ENCODE measurements at regions not wholly inside any gene's neighbourhood (a gene's known extent, or its start where the extent isn't known, plus 50 kb on each side); places are given as distances from the start of the nearest gene placed in this dataset.
"Not testable (repeated sequence)": the region's sequence is repeated elsewhere in the genome, so short reads cannot be mapped to it uniquely, and the experiment has no call there.

DNA sequence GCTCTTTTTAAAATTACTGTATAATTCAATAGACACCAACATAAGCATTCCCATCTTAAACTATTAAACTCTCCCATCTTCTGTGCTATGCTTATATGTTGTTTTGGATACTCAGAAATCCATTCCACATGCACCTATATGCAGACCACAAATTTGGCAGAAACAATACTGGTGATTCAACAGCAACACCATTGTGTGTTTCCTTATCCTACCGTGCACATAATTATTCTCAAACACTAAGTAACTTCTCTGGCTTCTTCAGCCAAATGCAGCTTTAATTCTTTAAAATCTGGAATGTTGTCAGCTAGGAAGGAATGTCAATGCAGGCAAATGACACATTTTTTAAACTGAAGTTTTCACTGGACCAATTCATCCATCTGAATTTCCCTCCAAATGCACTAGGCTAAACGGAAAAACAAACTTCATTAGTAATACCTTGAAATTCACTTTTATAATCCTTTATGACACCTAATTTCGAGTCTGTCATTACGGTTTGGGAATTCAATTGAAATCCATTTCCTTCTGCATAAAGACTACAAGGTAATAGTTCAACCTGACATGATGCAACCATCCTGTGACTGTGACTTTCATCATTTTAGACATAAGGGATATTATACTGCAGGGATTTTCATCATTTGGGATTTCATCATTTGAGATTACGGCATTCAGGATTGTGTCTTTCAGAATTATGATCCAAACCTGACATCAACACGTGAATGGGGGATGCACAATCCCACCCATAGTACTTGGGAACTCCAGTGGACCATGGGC, 308.5 kb downstream of the LTN1 start:
- Histone ChIP-seq H3K9me3 (ENCODE audit: control insufficient read depth, insufficient read depth, low read length) (no peaks in the 10 kb centered on the region), H3K79me2 (ENCODE audit: control insufficient read depth, low read length) (no peaks in the 10 kb centered on the region), H3K4me1 (ENCODE audit: control insufficient read depth, low read length) (no peaks in the 10 kb centered on the region), H3K4me2 (ENCODE audit: low read length) (no peak overlapping the region), H3F3A (ENCODE audit: control insufficient read depth, insufficient read depth) (no peaks in the 10 kb centered on the region), H4K20me1 (ENCODE audit: control insufficient read depth, insufficient read depth, low read depth, low read length) (no peaks in the 10 kb centered on the region), H3K9me2 (replicated peaks; ENCODE audit: control insufficient read depth, low read length) (no peaks in the 10 kb centered on the region), H3K4me3 (ENCODE audit: low read length) (no peak overlapping the region), H3K36me3 (ENCODE audit: control insufficient read depth, low read length) (no peaks in the 10 kb centered on the region), H3K27me3 (ENCODE audit: control insufficient read depth, low read length) (no peaks in the 10 kb centered on the region), H3K27ac (ENCODE audit: low read depth, low read length) (no peak overlapping the region)
- no peak for TF ChIP-seq EZH2phosphoT487 (IDR thresholded peaks at IDR 0.05; ENCODE audit: borderline replicate concordance, low read length)

GRCh38 chr21:28682884-28683283, 309.8 kb downstream of the LTN1 start:
- not testable (repeated sequence) for H3K79me2 ChIP-seq (ENCODE audit: control insufficient read depth, low read length); H3K9me3 ChIP-seq (ENCODE audit: control insufficient read depth, insufficient read depth, low read length); H3K4me1 ChIP-seq (ENCODE audit: control insufficient read depth, low read length)

DNA sequence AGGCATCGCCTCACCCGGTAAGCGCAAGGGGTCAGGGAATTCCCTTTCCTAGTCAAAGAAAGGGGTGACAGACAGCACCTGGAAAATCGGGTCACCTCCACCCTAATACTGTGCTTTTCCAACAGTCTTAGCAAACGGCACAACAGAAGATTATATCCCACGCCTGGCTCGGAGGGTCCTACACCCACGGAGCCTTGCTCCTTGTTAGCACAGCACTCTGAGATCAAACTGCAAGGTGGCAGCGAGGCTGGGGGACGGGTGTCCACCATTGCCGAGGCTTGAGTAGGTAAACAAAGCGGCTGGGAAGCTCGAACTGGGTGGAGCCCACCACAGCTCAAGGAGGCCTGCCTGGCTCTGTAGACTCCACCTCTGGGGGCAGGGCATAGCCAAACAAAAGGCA, 315.6 kb downstream of the LTN1 start:
- not testable (repeated sequence) for H4K20me1 ChIP-seq (ENCODE audit: control insufficient read depth, insufficient read depth, low read depth, low read length); H3K79me2 ChIP-seq (ENCODE audit: control insufficient read depth, low read length); H3K4me2 ChIP-seq (ENCODE audit: low read length); H3F3A ChIP-seq (ENCODE audit: control insufficient read depth, insufficient read depth); H3K9me3 ChIP-seq (ENCODE audit: control insufficient read depth, insufficient read depth, low read length); H3K9me2 ChIP-seq (replicated peaks; ENCODE audit: control insufficient read depth, low read length); H3K4me1 ChIP-seq (ENCODE audit: control insufficient read depth, low read length); H3K27ac ChIP-seq (ENCODE audit: low read depth, low read length); H3K27me3 ChIP-seq (ENCODE audit: control insufficient read depth, low read length); H3K4me3 ChIP-seq (ENCODE audit: low read length); H3K36me3 ChIP-seq (ENCODE audit: control insufficient read depth, low read length)

More at GRCh38 chr21:28682884-28683283, 309.8 kb downstream of the LTN1 start:
- not testable (repeated sequence) for H3F3A ChIP-seq (ENCODE audit: control insufficient read depth, insufficient read depth); H3K4me3 ChIP-seq (ENCODE audit: low read length); H3K4me2 ChIP-seq (ENCODE audit: low read length); H4K20me1 ChIP-seq (ENCODE audit: control insufficient read depth, insufficient read depth, low read depth, low read length); H3K36me3 ChIP-seq (ENCODE audit: control insufficient read depth, low read length); H3K27ac ChIP-seq (ENCODE audit: low read depth, low read length); H3K27me3 ChIP-seq (ENCODE audit: control insufficient read depth, low read length); H3K9me2 ChIP-seq (replicated peaks; ENCODE audit: control insufficient read depth, low read length)

DNA sequence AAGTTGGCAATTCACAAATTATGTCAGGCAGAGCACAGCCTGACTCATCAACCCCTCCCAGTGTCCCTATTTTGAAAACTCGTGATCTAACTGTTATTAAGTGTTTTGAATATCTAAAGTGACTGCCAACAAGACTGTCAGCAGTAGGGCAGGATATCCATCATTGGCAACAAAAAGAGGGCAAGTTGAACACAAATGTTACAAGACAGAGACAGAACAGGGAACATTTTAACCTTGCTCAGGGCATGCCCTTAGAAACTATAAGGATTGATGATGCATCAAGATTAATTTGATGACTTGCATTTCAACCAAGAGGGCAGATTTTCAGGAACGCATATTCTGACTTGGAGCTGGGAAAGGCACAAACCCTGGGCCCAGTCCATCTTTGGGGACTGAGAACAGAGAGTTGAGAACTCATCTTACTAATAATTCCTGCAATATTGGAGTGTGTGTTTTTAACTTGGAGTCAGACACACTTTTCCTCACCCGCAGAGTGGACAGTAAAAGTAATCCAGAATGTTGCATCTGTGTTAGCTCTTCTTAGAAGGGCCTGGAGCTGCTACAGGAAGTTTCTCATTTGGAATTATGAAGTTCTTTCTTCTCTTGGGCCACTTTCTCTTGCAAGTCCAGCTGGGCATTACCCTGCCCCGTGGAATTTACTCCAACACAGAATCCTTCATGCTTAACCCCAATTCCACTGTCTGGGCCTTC, 317.2 kb downstream of the LTN1 start:
- no peaks in the 10 kb centered on the region for H3K9me2 ChIP-seq (replicated peaks; ENCODE audit: control insufficient read depth, low read length)
- H4K20me1 ChIP-seq (ENCODE audit: control insufficient read depth, insufficient read depth, low read depth, low read length), result no peaks in the 10 kb centered on the region
- no peak overlapping the region for H3K27ac ChIP-seq (ENCODE audit: low read depth, low read length)
- no peak overlapping the region for H3K4me3 ChIP-seq (ENCODE audit: low read length)
- no peaks in the 10 kb centered on the region for H3K4me1 ChIP-seq (ENCODE audit: control insufficient read depth, low read length)
- no peak for TF ChIP-seq CTCF (IDR thresholded peaks at IDR 0.05; ENCODE audit: low read depth, low read length, poor library complexity, severe bottlenecking)
- no peak for TF ChIP-seq EZH2phosphoT487 (IDR thresholded peaks at IDR 0.05; ENCODE audit: borderline replicate concordance, low read length)
- no peaks in the 10 kb centered on the region for H3F3A ChIP-seq (ENCODE audit: control insufficient read depth, insufficient read depth)
- H3K4me2 ChIP-seq (ENCODE audit: low read length), result no peak overlapping the region
- peaks cover 6% of the 10 kb centered on the region; the same call in 1 of the 2 replicates for H3K9me3 ChIP-seq (ENCODE audit: control insufficient read depth, insufficient read depth, low read length)
- no peaks in the 10 kb centered on the region for H3K36me3 ChIP-seq (ENCODE audit: control insufficient read depth, low read length)
- H3K27me3 ChIP-seq (ENCODE audit: control insufficient read depth, low read length), result no peaks in the 10 kb centered on the region
- no peaks in the 10 kb centered on the region for H3K79me2 ChIP-seq (ENCODE audit: control insufficient read depth, low read length)
